Epidermal melanocyte (primary cell): ENCODE measurements at regions not wholly inside any gene's neighbourhood (a gene's known extent, or its start where the extent isn't known, plus 50 kb on each side); places are given as distances from the start of the nearest gene placed in this dataset.
A peak's percentile ranks its signal among the peaks of the same experiment; 100 is the strongest.
"Not testable (repeated sequence)": the region's sequence is repeated elsewhere in the genome, so short reads cannot be mapped to it uniquely, and the experiment has no call there.

Experiments used
- DNase-seq: peaks from one replicate; pipeline ENCODE4 v3.0.0; 2011; ENCODE audit warnings: low spot score; ENCODE audit not compliant: insufficient read length

GRCh38 chr7:138169441-138169851 is 93.2 kb downstream of the AKR1D1 start:
- no peak for DNase-seq

DNA sequence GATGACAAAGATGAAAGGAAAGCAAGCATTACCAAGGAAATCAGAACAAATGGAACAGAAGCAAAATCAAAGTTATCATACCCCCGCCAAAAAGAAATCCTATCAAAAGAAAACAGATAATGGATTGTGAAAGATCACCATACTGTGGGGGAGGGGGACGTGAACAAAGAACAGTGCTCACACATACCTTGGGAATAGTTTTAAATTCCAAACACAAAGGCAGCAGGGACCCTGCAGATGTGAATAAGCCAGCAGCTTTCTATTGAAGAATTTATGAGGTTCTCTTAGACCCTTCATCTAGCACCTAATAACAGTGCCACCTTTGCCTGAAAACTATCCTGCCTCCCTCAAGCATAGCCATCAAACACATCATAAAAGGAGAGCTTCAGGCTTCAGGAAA is 94.0 kb downstream of the AKR1D1 start:
- no peak for DNase-seq

GRCh38 chr7:138170959-138171703 is 94.9 kb downstream of the AKR1D1 start:
- no peak for DNase-seq

GRCh38 chr7:138173548-138173947 is 97.3 kb downstream of the AKR1D1 start:
- DNase-seq = no peak

DNA sequence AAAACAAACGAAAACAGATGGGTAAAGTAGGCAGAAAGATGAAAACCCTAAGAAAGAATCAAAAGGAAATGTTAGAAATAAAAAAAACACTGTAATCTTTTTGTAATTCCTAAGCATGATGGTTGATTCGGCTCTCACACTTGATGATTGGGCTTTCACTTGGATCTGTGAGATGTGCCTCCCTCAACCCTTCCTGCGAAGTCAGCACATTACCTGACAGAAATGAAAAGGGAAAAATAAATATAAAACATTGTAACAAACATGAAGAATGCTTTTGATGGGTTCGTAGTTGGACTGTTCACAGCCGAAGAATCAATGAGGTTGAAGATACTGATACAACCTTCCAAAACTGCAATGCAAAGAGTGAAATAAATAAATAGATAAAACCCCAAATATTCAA is 99.8 kb downstream of the AKR1D1 start:
- DNase-seq = no peak

- DNase-seq = no peak
Observed at GRCh38 chr7:138184191-138184590, 107.9 kb downstream of the AKR1D1 start.

DNA sequence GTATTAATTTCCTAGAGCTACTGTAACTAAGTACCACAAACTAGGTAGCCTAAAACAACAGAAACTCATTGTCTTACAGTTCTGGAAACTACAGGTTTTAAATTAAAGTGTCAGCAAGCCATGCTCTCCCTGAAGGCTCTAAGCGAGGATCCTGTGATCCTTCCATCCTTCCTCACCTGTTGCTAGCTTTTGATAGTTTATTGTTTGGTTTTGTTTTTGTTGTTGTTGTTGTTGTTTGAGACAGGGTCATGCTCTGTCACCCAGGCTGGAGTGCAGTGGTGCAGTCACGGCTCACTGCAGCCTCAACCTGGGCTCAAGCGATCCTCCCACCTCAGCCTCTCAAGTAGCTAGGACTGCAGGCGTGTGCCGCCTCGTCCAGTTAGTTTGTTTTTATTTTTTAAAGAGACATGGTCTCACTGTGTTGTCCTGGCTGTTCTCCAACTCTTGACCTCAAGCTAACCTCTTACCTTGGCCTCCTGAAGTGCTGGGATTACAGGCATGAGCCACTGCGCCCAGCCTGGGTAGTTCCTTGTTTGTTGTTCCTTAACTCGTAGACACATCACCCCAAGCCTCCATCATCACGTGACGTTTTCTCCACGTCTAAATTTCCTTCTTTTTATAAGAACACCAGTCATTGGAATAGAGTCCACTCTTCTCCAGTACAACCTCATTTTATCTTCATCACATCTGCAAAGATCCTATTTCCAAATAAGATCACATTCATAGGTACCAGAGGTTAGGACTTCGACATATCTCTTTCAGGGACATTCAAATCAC is 109.1 kb downstream of the AKR1D1 start:
- DNase-seq = no peak

DNA sequence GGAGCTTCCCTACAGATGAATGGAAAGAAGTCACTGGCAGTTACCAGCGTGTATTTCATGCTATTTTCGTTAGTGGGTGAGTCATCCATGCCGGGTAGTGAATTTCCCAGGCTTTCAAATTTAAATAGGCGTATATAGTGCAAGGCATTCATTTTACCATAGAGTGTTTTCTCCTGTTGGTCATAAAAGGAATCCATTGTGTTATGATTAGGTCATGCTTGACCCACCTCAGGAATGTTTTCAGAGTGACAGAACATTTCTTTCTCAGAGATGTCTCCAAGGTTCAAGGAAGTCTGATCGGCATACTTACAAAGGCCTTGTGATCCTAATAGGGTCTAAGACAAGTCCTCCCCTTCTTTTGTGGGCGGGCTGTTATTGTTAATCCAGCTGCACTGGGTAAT is 110.7 kb downstream of the AKR1D1 start:
- DNase-seq = peak; percentile 24

DNA sequence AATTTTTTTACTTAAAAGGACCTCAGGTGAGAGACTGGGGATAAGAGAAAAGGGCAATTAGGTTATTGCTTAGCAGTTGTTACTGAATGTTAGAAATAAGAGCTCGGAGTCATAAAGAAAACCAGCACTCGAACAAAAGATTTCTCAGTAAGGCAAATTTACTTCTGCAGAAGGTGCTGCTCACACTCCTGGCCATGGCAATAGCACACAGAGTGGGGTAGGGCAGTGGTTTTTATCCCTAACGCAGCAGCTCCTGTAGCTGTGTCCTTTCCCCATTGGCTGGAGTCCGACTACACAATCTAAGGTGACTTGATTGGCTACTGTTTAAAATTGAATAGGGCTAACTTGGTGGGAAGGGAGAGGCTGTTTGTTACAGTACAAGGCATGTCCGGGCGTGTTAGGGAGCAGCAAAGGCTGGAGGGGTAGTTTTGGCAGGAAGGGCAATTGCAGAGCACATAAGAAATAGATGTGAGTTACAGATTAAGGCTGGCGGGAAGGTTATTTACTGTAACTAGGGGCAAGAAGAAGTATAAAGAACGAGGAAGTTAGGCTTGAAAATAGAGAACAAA is 112.1 kb downstream of the AKR1D1 start:
- no peak for DNase-seq

DNA sequence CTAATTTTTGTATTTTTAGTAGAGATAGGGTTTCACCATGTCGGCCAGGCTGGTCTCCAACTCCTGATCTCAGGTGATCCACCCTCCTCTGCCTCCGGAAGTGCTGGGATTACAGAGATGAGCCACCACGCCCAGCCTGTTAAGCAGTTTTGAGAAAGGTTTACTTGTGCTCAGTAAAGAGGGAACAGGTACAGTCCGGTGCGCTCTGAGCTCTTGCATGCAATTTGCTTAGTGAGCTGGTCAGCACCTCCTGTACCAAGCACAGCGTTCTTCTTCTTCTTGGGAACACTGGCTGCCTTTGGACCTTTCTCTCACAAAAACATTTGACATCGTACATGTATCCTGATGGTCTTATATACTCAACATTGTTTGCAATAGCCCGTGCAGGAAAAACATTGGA is 118.3 kb downstream of the AKR1D1 start:
- DNase-seq = no peak

GRCh38 chr7:138195151-138195571 is 118.9 kb downstream of the AKR1D1 start:
- no peak for DNase-seq

DNA sequence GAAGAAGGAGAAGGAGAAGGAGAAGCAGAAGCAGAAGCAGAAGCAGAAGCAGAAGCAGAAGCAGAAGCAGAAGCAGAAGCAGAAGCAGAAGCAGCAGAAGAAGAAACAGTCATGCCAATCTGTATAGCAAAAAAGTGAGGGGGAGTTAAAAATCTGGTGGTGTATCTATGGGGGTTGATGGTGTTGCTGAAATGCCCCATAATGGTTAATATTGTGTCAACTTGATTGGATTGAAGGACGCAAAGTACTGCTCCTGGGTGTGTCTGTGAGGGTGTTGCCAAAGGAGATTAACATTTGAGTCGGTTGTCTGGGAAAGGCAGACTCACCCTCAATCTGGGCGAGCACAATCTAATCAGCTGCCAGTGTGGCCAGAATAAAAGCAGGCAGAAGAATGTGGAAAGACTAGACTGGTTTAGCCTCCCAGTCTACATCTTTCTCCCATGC is 120.3 kb downstream of the AKR1D1 start:
- DNase-seq = not testable (repeated sequence)

DNA sequence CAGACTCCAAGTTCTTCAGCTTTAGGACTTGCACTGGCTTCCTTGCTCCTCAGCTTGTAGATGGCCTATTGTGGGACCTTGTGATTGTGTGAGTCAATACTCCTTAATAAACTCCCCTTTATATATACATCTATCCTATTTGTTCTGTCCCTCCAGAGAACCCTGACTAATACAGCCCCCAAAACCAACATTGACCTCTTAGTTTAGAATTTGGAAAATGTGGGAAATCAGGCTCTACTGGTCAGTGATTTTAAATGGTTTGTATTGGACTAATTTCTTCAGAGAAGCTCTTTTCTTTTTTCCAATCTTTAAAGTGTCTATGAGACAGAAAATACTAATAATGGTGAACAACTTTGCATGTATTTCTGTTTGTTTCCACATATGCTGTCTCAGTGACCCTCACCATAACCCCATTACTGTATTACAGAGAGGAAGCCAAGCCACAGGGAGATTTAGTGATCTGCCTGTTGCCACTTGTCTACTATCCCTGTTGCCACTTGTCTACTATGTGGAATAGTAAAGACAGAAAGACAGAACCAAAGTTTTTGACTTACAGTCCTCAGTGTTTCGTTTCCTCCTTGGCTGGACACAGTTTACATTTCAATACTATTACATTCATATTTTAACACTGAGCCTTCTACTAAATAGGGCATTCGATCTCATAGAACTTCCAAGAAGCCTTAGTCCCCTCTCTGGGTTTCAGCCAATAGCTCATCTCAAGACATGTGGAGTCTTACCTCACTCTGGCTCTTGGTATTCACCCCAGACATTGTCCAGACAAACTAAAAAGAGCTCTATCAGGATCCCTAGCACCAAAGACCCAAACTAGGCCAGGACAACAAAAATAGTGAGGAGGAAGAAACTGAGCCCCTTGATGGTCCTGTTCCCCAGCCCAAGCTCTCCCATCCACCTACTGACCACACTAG is 121.0 kb downstream of the AKR1D1 start:
- no peak for DNase-seq

- no peak for DNase-seq
Observed at GRCh38 chr7:138204285-138204981, 128.2 kb downstream of the AKR1D1 start.

- DNase-seq = no peak
Observed at GRCh38 chr7:138204982-138205298, 128.7 kb downstream of the AKR1D1 start.

- no peak for DNase-seq
Observed at GRCh38 chr7:138205614-138206150, 129.4 kb downstream of the AKR1D1 start.

- DNase-seq = no peak
Observed at GRCh38 chr7:138207555-138207971, 131.3 kb downstream of the AKR1D1 start.

DNA sequence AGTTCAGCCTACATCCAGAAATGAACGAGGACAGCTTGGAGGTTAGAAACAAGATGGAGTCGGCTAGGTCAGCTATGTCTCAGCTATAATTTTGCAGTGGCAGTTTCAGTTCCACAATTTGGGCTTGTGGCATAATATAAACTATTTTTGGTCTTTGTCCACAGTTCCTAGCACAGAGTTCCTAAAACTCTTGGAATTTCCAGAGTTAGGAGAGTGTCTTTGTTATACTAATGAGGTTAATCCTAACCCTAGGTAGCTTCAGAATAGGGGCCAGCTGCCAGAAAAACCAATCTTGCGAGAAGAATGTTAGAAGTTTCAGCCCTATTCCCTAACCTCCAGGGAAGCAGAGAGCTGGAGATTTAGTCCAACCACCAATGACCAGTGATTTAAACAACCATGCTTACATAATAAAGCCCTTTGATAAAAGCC is 131.9 kb downstream of the AKR1D1 start:
- DNase-seq = no peak

DNA sequence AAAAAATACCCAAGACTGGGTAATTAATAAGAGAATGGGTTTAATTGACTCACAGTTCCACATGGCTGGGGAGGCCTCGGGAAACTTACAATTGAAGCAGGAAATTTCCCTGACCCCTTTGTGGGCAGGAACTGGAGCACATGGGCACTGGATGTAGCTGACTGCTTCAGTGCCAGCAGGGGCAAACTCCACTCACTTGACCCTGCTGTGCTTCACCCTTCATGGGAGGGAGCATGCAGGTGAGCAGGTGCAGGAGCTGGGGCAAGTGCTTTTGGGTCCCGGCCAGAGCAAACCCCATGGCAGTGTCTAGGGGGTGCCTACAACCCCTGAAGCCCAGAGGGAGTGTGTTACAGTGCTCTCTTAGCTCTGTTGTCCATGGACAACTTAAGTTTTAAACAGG is 132.6 kb downstream of the AKR1D1 start:
- no peak for DNase-seq

- DNase-seq = no peak
Observed at GRCh38 chr7:138212314-138212713, 136.1 kb downstream of the AKR1D1 start.

- DNase-seq = no peak
Observed at GRCh38 chr7:138214926-138215325, 138.7 kb downstream of the AKR1D1 start.
